ENCODE measurements at regions not wholly inside any gene's neighbourhood (a gene's known extent, or its start where the extent isn't known, plus 50 kb on each side); places are given as distances from the start of the nearest gene placed in this dataset.

GRCh38 chr18:24658302-24658701, 197.9 kb downstream of the HRH4 start:
- no peak for TF ChIP-seq CTCF (IDR thresholded peaks at IDR 0.05; ENCODE audit: low read depth, low read length)
- H3K4me3 ChIP-seq (ENCODE audit: low read depth, low read length), result no peak overlapping the region
- no peak for DNase-seq (ENCODE audit: low read depth, low spot score)
- in situ Hi-C loops (cut with HindIII; ENCODE audit: low sequenced_read_pairs), result no loop called here

GRCh38 chr18:24659827-24660720, 199.6 kb downstream of the HRH4 start:
- in situ Hi-C loops (cut with HindIII; ENCODE audit: low sequenced_read_pairs), result no loop called here
- H3K4me3 ChIP-seq (ENCODE audit: low read depth, low read length), result no peak overlapping the region
- DNase-seq (ENCODE audit: low read depth, low spot score), result no peak
- no peak for TF ChIP-seq CTCF (IDR thresholded peaks at IDR 0.05; ENCODE audit: low read depth, low read length)

- DNase-seq (ENCODE audit: low read depth, low spot score), result no peak
- in situ Hi-C loops (cut with HindIII; ENCODE audit: low sequenced_read_pairs), result no loop called here
- no peak overlapping the region for H3K4me3 ChIP-seq (ENCODE audit: low read depth, low read length)
- TF ChIP-seq CTCF (IDR thresholded peaks at IDR 0.05; ENCODE audit: low read depth, low read length), result no peak
Observed at GRCh38 chr18:24660956-24661355, 200.5 kb downstream of the HRH4 start.

- no peak for TF ChIP-seq CTCF (IDR thresholded peaks at IDR 0.05; ENCODE audit: low read depth, low read length)
- in situ Hi-C loops (cut with HindIII; ENCODE audit: low sequenced_read_pairs), result no loop called here
- DNase-seq (ENCODE audit: low read depth, low spot score), result no peak
- no peak overlapping the region for H3K4me3 ChIP-seq (ENCODE audit: low read depth, low read length)
Observed at GRCh38 chr18:24662412-24662821, 202.0 kb downstream of the HRH4 start.

- TF ChIP-seq CTCF (IDR thresholded peaks at IDR 0.05; ENCODE audit: low read depth, low read length), result no peak
- DNase-seq (ENCODE audit: low read depth, low spot score), result no peak
- in situ Hi-C loops (cut with HindIII; ENCODE audit: low sequenced_read_pairs), result no loop called here
- H3K4me3 ChIP-seq (ENCODE audit: low read depth, low read length), result no peak overlapping the region
Observed at GRCh38 chr18:24663026-24663425, 202.6 kb downstream of the HRH4 start.

GRCh38 chr18:24669015-24669414, 208.6 kb downstream of the HRH4 start:
- TF ChIP-seq CTCF (IDR thresholded peaks at IDR 0.05; ENCODE audit: low read depth, low read length), result no peak
- no peak overlapping the region for H3K4me3 ChIP-seq (ENCODE audit: low read depth, low read length)
- in situ Hi-C loops (cut with HindIII; ENCODE audit: low sequenced_read_pairs), result no loop called here
- DNase-seq (ENCODE audit: low read depth, low spot score), result no peak
